Loucy (cell line): ENCODE measurements at regions not wholly inside any gene's neighbourhood (a gene's known extent, or its start where the extent isn't known, plus 50 kb on each side); places are given as distances from the start of the nearest gene placed in this dataset.

ENCODE experiments used
- H2AFZ ChIP-seq: fragments of 200-600 bp; sonication (generic); 2 replicates; pipeline ENCODE4 v1.6.0; 2016; ENCODE audit warnings: antibody characterized with exemption, mild to moderate bottlenecking, low read length, moderate library complexity
- H3F3A ChIP-seq: fragments of 200-600 bp; 2 replicates; pipeline ENCODE4 v1.6.0; 2016; ENCODE audit warnings: antibody characterized with exemption, low read depth, mild to moderate bottlenecking
- H3K27me3 ChIP-seq: fragments of 200-600 bp; sonication (generic); 2 replicates; pipeline ENCODE4 v1.6.1; 2014; ENCODE audit warnings: low read length, mild to moderate bottlenecking; ENCODE audit not compliant: insufficient read depth, poor library complexity, severe bottlenecking
- H3K36me3 ChIP-seq: fragments of 200-600 bp; sonication (generic); 2 replicates; pipeline ENCODE4 v1.6.1; 2016; ENCODE audit warnings: low read length; ENCODE audit not compliant: insufficient read depth
- H3K4me1 ChIP-seq: fragments of 200-600 bp; sonication (generic); 2 replicates; pipeline ENCODE4 v1.5.1; 2014; ENCODE audit warnings: low read length, mild to moderate bottlenecking; ENCODE audit not compliant: insufficient read depth, poor library complexity, severe bottlenecking
- H3K4me2 ChIP-seq: fragments of 200-600 bp; sonication (generic); 2 replicates; pipeline ENCODE4 v1.6.0; 2014; ENCODE audit warnings: antibody characterized with exemption, low read length, low read depth, mild to moderate bottlenecking; ENCODE audit not compliant: poor library complexity, severe bottlenecking
- H3K4me3 ChIP-seq: fragments of 200-600 bp; sonication (generic); 2 replicates; pipeline ENCODE4 v1.5.1; 2014; ENCODE audit warnings: low read length, mild to moderate bottlenecking, mixed read lengths; ENCODE audit not compliant: poor library complexity, severe bottlenecking
- H3K79me2 ChIP-seq: fragments of 200-600 bp; sonication (generic); 2 replicates; pipeline ENCODE4 v1.6.1; 2014; ENCODE audit warnings: low read length; ENCODE audit not compliant: insufficient read depth
- H3K9ac ChIP-seq: fragments of 200-600 bp; sonication (generic); 2 replicates; pipeline ENCODE4 v1.6.0; 2014; ENCODE audit warnings: mild to moderate bottlenecking, low read depth, low read length, moderate library complexity; ENCODE audit not compliant: poor library complexity, severe bottlenecking
- H3K9me2 ChIP-seq: fragments of 200-600 bp; sonication (generic); replicated peaks from 2 replicates; pipeline ENCODE4 v1.6.1; 2016; ENCODE audit warnings: low read depth, low read length, mixed read lengths
- H3K9me3 ChIP-seq: fragments of 200-600 bp; sonication (generic); 2 replicates; pipeline ENCODE4 v1.6.1; 2014; ENCODE audit warnings: mild to moderate bottlenecking, antibody characterized with exemption, low read length, low read depth; ENCODE audit not compliant: insufficient read depth
- H4K20me1 ChIP-seq: fragments of 200-600 bp; sonication (generic); 2 replicates; pipeline ENCODE4 v1.6.0; 2014; ENCODE audit warnings: antibody characterized with exemption, low read length, mild to moderate bottlenecking; ENCODE audit not compliant: insufficient read depth, poor library complexity, severe bottlenecking
- EZH2phosphoT487 ChIP-seq: fragments of 200-600 bp; IDR thresholded peaks from 2 replicates; pipeline ENCODE4 v1.6.1; 2018; ENCODE audit warnings: antibody characterized with exemption, mild to moderate bottlenecking, moderate library complexity, borderline replicate concordance
- TF ChIP-seq, protein P1 (sequence below): fragments of 200-600 bp; sonication (generic); conservative IDR thresholded peaks from 2 replicates; pipeline ENCODE4 v1.5.1; 2014; ENCODE audit warnings: mild to moderate bottlenecking, antibody characterized with exemption, low read length

DNA sequence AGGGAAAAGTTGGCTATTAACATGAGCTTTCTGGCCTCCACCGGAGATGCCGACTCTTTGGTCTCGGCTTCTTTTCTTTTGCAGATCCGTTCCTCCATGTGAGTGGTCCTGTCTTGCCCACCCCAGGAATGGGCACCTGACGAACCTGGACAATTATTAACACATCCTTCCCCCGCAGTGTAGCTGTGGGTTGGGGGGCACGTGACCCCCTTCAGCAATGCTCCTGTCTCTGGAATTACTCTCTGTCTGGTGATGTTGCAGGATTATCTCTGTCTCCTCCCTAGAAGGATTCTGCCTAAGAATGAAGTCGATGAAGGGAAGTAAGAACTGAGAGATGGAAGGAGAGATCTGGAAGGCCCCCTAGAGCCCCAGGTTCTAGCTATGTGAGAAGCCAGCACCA lies 115.2 kb upstream of the NPAS2 start:
- H4K20me1 ChIP-seq: no peaks in the 10 kb centered on the region
- H3K79me2 ChIP-seq: no peaks in the 10 kb centered on the region
- H3K9me2 ChIP-seq: no peaks in the 10 kb centered on the region
- H3K9me3 ChIP-seq: no peaks in the 10 kb centered on the region
- no peaks in the 10 kb centered on the region for H3K36me3 ChIP-seq
- H3K4me3 ChIP-seq: no peak overlapping the region
- H3K9ac ChIP-seq: no peak overlapping the region
- H3K4me1 ChIP-seq: no peaks in the 10 kb centered on the region
- H3F3A ChIP-seq: no peaks in the 10 kb centered on the region
- no peak overlapping the region for H3K4me2 ChIP-seq
- TF ChIP-seq, protein P1, sequence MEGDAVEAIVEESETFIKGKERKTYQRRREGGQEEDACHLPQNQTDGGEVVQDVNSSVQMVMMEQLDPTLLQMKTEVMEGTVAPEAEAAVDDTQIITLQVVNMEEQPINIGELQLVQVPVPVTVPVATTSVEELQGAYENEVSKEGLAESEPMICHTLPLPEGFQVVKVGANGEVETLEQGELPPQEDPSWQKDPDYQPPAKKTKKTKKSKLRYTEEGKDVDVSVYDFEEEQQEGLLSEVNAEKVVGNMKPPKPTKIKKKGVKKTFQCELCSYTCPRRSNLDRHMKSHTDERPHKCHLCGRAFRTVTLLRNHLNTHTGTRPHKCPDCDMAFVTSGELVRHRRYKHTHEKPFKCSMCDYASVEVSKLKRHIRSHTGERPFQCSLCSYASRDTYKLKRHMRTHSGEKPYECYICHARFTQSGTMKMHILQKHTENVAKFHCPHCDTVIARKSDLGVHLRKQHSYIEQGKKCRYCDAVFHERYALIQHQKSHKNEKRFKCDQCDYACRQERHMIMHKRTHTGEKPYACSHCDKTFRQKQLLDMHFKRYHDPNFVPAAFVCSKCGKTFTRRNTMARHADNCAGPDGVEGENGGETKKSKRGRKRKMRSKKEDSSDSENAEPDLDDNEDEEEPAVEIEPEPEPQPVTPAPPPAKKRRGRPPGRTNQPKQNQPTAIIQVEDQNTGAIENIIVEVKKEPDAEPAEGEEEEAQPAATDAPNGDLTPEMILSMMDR: no peak
- TF ChIP-seq EZH2phosphoT487: no peak
- no peaks in the 10 kb centered on the region for H3K27me3 ChIP-seq
- H2AFZ ChIP-seq: no peak overlapping the region

DNA sequence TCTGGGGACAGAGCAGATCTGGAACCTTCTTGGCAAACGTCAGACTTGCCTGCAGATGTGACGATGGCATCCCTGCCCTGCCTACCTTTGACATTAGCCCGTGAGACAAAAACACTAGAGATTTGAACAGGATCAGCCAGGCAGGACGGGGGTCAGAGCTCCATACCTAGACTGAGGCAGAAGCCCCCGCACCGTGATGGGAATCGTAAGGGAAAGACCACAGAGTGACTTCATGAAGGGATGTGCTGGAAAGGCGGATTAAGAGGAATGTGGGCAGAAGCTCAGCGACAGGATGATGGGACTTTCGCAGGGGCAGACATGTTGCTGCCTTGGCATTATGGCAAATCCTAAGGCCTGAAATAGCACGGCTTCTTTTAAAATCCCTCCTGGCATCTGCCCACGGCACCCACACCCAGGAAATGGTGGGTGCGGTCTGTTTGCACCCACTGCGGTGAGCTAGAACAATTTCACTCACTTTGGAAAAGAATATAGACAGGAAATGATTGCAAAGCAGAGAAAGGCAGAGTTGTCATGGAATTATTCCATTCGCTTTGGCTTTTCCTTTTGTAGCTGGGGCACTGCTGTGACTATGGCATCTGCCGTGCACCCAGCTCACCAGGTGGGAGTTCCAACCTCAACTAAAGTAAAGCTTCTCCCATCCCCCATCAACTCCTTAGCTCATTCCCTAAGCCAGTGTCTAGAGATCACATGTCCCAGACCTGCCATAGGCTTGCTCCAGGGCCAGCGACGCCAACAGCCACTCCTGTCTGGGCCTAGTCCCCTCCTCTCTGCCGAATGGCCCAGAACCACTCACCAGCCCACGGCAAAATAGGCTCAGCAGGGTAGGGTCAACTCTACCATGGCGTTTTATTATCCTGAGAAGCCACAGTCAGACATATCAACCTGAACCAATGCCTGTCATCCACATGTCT lies 112.7 kb upstream of the NPAS2 start:
- no peak for TF ChIP-seq EZH2phosphoT487
- TF ChIP-seq, protein P1: no peak
- Histone ChIP-seq H4K20me1 (no peaks in the 10 kb centered on the region), H3F3A (no peaks in the 10 kb centered on the region)

DNA sequence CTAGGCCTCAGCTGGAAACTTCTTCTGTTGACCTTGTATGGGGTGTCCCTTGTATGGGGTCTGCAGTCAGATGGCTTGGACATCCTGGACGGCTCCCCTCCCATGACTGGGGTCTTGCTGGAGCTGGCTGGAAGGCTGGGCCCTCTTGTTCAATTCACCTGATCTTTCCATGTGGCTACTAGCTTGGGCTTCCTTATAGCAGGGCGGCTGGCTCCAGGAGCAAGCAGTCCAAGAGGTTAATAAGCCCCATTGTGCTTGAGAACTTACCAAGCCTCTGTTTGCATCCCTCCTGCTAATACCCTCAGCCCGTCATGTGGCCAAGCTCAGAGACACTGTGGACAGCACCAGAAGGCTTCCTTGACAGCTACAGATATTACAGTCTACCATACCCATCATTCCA lies 111.6 kb upstream of the NPAS2 start:
- H3K4me1 ChIP-seq: no peaks in the 10 kb centered on the region
- TF ChIP-seq EZH2phosphoT487: no peak
- TF ChIP-seq, protein P1: no peak
- no peaks in the 10 kb centered on the region for H3K79me2 ChIP-seq
- no peak overlapping the region for H3K9ac ChIP-seq
- H3K4me2 ChIP-seq: no peak overlapping the region
- no peaks in the 10 kb centered on the region for H3K9me3 ChIP-seq
- H3F3A ChIP-seq: no peaks in the 10 kb centered on the region
- H3K36me3 ChIP-seq: no peaks in the 10 kb centered on the region
- no peaks in the 10 kb centered on the region for H4K20me1 ChIP-seq
- no peak overlapping the region for H2AFZ ChIP-seq
- no peak overlapping the region for H3K4me3 ChIP-seq
- H3K27me3 ChIP-seq: no peaks in the 10 kb centered on the region
- H3K9me2 ChIP-seq: no peaks in the 10 kb centered on the region

More for the DNA sequence above, 112.7 kb upstream of the NPAS2 start:
- no peak overlapping the region for H2AFZ ChIP-seq
- H3K36me3 ChIP-seq: no peaks in the 10 kb centered on the region
- no peaks in the 10 kb centered on the region for H3K79me2 ChIP-seq
- no peak overlapping the region for H3K4me3 ChIP-seq
- no peaks in the 10 kb centered on the region for H3K4me1 ChIP-seq
- no peak overlapping the region for H3K9ac ChIP-seq
- no peaks in the 10 kb centered on the region for H3K9me3 ChIP-seq
- no peaks in the 10 kb centered on the region for H3K27me3 ChIP-seq
- no peak overlapping the region for H3K4me2 ChIP-seq
- H3K9me2 ChIP-seq: no peaks in the 10 kb centered on the region
